NCI-H2227 (cell line): ENCODE measurements at regions not wholly inside any gene's neighbourhood (a gene's known extent, or its start where the extent isn't known, plus 50 kb on each side); places are given as distances from the start of the nearest gene placed in this dataset.
A peak's percentile ranks its signal among the peaks of the same experiment; 100 is the strongest.

Experiments
- DNase-seq: peaks from one replicate; lab custom pipeline; 2025; ENCODE audit not compliant: unreplicated experiment; lab: John Stamatoyannopoulos, UW

GRCh38 chr4:126708716-126709115 is 924.0 kb upstream of the INTU start:
- no peak for DNase-seq

GRCh38 chr4:126710935-126711334 is 921.8 kb upstream of the INTU start:
- DNase-seq: no peak

GRCh38 chr4:126715067-126715466 is 917.7 kb upstream of the INTU start:
- no peak for DNase-seq

- DNase-seq: no peak
Measured at GRCh38 chr4:126715681-126716080, 917.1 kb upstream of the INTU start.

- peak; percentile 1 for DNase-seq
Measured at GRCh38 chr4:126718136-126718535, 914.6 kb upstream of the INTU start.

- no peak for DNase-seq
Measured at GRCh38 chr4:126719852-126720251, 912.9 kb upstream of the INTU start.

GRCh38 chr4:126725906-126726305 is 906.9 kb upstream of the INTU start:
- no peak for DNase-seq

GRCh38 chr4:126727461-126727860 is 905.3 kb upstream of the INTU start:
- DNase-seq: no peak

GRCh38 chr4:126731062-126731461 is 901.7 kb upstream of the INTU start:
- no peak for DNase-seq

- no peak for DNase-seq
Measured at GRCh38 chr4:126733301-126733700, 899.5 kb upstream of the INTU start.

- no peak for DNase-seq
Measured at GRCh38 chr4:126734465-126734864, 898.3 kb upstream of the INTU start.

GRCh38 chr4:126735294-126736132 is 897.2 kb upstream of the INTU start:
- no peak for DNase-seq

- no peak for DNase-seq
Measured at GRCh38 chr4:126736133-126736518, 896.6 kb upstream of the INTU start.

- DNase-seq: no peak
Measured at GRCh38 chr4:126737899-126738526, 894.7 kb upstream of the INTU start.

- DNase-seq: no peak
Measured at GRCh38 chr4:126738527-126738923, 894.2 kb upstream of the INTU start.

- no peak for DNase-seq
Measured at GRCh38 chr4:126738926-126739325, 893.8 kb upstream of the INTU start.

GRCh38 chr4:126740687-126741086 is 892.1 kb upstream of the INTU start:
- DNase-seq: no peak

GRCh38 chr4:126742048-126742447 is 890.7 kb upstream of the INTU start:
- no peak for DNase-seq

GRCh38 chr4:126742885-126743284 is 889.9 kb upstream of the INTU start:
- no peak for DNase-seq

GRCh38 chr4:126748736-126749135 is 884.0 kb upstream of the INTU start:
- DNase-seq: no peak

GRCh38 chr4:126750723-126751122 is 882.0 kb upstream of the INTU start:
- peak; percentile 34 for DNase-seq

GRCh38 chr4:126752126-126752525 is 880.6 kb upstream of the INTU start:
- no peak for DNase-seq

- no peak for DNase-seq
Measured at GRCh38 chr4:126752702-126753101, 880.1 kb upstream of the INTU start.
